Progenitor cell of endocrine pancreas (in vitro differentiated cells): ENCODE measurements at regions not wholly inside any gene's neighbourhood (a gene's known extent, or its start where the extent isn't known, plus 50 kb on each side); places are given as distances from the start of the nearest gene placed in this dataset.

Experiments used
- DNase-seq: peaks from one replicate; pipeline ENCODE4 v3.0.0; 2021; ENCODE audit warnings: low spot score; ENCODE audit not compliant: unreplicated experiment
- H3K27ac Mint-ChIP-seq: 2 replicates; pipeline ENCODE4 v1.8.0; 2021; ENCODE audit warnings: mild to moderate bottlenecking, moderate library complexity, mixed read lengths
- H3K27me3 Mint-ChIP-seq: 2 replicates; pipeline ENCODE4 v1.8.0; 2021; ENCODE audit warnings: mixed read lengths
- H3K36me3 Mint-ChIP-seq: 2 replicates; pipeline ENCODE4 v1.8.0; 2022; ENCODE audit warnings: mixed read lengths; ENCODE audit not compliant: insufficient read depth
- H3K4me1 Mint-ChIP-seq: 2 replicates; pipeline ENCODE4 v1.8.0; 2021; ENCODE audit warnings: low read depth, mixed read lengths
- H3K4me3 Mint-ChIP-seq: 2 replicates; pipeline ENCODE4 v1.8.0; 2021; ENCODE audit warnings: low read depth, mild to moderate bottlenecking, moderate library complexity, mixed read lengths
- H3K9me3 Mint-ChIP-seq: 2 replicates; pipeline ENCODE4 v1.8.0; 2021; ENCODE audit warnings: low read depth, mixed read lengths
- TF ChIP-seq, protein P1 (sequence below): fragments of 200-600 bp; sonication (generic); IDR thresholded peaks from one replicate; pipeline ENCODE4 v1.5.0; 2021; ENCODE audit warnings: antibody characterized with exemption, mild to moderate bottlenecking; ENCODE audit not compliant: unreplicated experiment

DNA sequence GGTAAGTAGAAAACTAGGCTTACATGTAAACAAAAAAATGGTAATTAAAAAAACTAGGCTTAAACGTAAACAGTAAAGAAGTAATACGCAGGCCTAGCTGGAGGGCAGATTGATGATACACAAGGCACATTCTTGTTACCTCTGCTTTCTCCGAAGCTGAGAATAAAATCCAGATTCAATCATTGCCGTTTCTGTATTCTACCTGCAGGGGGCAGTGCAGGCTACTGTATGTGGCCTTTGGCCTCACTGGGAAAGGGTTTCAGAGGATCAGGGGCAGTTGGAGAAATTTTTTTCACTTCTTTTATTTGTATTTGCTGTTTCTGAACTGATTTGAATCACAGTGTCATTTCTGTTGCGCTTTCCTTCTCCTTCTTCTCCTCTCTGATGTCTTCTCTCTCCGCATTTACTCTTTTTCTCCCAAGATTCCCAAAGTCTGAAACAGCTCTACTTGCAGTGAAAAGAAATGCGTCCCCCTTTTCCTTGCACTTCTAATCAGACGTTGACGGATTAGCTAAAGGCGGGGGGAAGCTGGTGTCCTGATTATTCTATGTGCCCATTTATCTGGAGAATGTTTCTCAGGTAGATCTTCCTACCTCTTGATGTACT, 67.1 kb upstream of the MCTP2 start:
- H3K27ac Mint-ChIP-seq, result no peak overlapping the region
- DNase-seq, result peak; percentile 59
- no peaks in the 10 kb centered on the region for H3K36me3 Mint-ChIP-seq
- no peaks in the 10 kb centered on the region for H3K4me1 Mint-ChIP-seq
- H3K4me3 Mint-ChIP-seq, result no peak overlapping the region
- H3K9me3 Mint-ChIP-seq, result no peaks in the 10 kb centered on the region
- TF ChIP-seq, protein P1, sequence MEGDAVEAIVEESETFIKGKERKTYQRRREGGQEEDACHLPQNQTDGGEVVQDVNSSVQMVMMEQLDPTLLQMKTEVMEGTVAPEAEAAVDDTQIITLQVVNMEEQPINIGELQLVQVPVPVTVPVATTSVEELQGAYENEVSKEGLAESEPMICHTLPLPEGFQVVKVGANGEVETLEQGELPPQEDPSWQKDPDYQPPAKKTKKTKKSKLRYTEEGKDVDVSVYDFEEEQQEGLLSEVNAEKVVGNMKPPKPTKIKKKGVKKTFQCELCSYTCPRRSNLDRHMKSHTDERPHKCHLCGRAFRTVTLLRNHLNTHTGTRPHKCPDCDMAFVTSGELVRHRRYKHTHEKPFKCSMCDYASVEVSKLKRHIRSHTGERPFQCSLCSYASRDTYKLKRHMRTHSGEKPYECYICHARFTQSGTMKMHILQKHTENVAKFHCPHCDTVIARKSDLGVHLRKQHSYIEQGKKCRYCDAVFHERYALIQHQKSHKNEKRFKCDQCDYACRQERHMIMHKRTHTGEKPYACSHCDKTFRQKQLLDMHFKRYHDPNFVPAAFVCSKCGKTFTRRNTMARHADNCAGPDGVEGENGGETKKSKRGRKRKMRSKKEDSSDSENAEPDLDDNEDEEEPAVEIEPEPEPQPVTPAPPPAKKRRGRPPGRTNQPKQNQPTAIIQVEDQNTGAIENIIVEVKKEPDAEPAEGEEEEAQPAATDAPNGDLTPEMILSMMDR, result peak; percentile 99
- H3K27me3 Mint-ChIP-seq, result peaks cover 12% of the 10 kb centered on the region

DNA sequence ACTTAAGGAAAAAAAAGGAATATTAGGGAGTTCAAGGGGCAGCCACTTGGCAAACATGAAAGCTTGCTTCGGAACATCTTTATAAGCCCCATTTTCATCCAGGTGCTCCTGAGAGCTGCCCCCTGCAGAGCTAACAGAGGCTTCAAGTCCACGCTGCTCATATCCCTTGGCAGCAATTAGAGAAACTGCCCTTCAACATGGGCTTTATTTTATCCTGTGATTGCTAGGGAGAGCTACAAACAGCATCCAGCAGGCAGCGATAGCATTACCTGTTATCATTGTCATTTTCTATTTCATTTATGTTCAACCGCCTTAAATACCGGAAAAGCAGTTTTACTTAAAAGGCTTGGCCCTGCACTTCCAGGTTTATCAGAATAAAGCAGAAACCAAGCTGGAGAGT, 68.4 kb upstream of the MCTP2 start:
- no peaks in the 10 kb centered on the region for H3K4me1 Mint-ChIP-seq
- TF ChIP-seq, protein P1, result no peak
- no peak for DNase-seq
- no peaks in the 10 kb centered on the region for H3K9me3 Mint-ChIP-seq
- no peaks in the 10 kb centered on the region for H3K36me3 Mint-ChIP-seq
- no peak overlapping the region for H3K4me3 Mint-ChIP-seq
- no peak overlapping the region for H3K27ac Mint-ChIP-seq
- H3K27me3 Mint-ChIP-seq, result peaks cover 12% of the 10 kb centered on the region

DNA sequence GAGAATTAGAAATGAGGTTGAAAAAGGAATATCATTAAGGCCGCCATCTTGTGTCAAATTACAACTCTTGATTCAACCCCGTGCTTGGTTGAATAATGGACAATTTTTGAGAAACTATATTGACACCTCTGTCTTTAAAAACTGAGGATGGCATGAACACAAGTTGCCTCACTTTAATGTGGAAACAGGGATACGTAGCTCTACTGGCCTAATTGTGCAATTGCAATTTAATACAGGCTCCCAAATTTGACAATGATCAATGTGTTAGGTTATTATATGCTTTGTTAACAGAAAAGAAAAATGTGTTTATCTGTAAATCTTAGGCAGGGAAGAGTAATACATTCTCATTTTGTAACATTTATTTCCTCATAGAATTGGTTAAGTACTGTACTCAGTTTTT, 77.1 kb upstream of the MCTP2 start:
- Mint-ChIP-seq H3K36me3 (no peaks in the 10 kb centered on the region), H3K4me3 (no peak overlapping the region), H3K27ac (no peak overlapping the region), H3K4me1 (peaks cover 2% of the 10 kb centered on the region), H3K9me3 (peaks cover 3% of the 10 kb centered on the region), H3K27me3 (no peaks in the 10 kb centered on the region)
- TF ChIP-seq, protein P1, result no peak
- no peak for DNase-seq

DNA sequence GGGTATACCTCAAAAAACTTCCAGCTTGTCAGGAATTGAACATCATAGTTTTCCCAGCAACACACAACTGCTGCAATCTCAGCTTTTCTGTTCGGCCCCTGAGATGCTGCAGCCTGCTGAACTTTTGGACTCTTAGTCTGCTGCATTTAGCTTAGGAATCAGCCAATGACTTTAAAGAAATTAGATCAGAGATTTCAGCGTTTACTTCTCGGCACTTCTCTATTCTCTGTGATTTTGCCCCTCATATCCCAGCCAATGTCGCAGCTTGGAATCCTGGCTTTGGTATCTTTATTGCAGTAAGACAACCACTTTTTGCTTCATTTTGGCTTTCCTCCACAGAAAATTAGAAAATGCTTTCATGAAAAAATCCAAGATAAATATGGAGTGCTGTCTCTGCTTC, 86.3 kb upstream of the MCTP2 start:
- Mint-ChIP-seq H3K9me3 (peaks cover 13% of the 10 kb centered on the region), H3K27ac (no peak overlapping the region), H3K36me3 (no peaks in the 10 kb centered on the region), H3K4me1 (no peaks in the 10 kb centered on the region), H3K27me3 (peaks cover 6% of the 10 kb centered on the region), H3K4me3 (no peak overlapping the region)
- no peak for DNase-seq
- TF ChIP-seq, protein P1, result no peak

DNA sequence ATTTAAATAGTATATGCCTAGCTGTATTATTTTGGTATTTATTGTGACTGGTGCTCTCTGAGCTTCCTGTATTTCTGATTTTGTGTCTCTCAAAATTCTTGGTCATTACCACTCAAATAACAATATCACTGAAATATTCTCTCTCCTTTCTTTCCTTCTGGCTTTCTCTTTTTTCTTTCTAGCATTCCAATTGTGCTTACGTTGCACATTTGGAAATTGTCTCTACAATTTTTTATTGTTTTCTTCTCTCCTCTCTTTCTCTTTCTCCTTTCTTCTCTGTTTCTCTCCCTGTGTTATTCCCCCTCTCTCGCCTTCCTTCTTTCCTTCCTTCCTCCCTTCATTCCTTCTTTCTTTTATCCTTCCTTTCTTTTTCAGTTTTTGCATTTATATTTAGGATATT, 89.6 kb upstream of the MCTP2 start:
- no peak overlapping the region for H3K27ac Mint-ChIP-seq
- DNase-seq, result no peak
- H3K9me3 Mint-ChIP-seq, result peaks cover 13% of the 10 kb centered on the region
- H3K4me1 Mint-ChIP-seq, result no peaks in the 10 kb centered on the region
- no peaks in the 10 kb centered on the region for H3K36me3 Mint-ChIP-seq
- H3K27me3 Mint-ChIP-seq, result peaks cover 22% of the 10 kb centered on the region
- TF ChIP-seq, protein P1, result no peak
- no peak overlapping the region for H3K4me3 Mint-ChIP-seq
